ENCODE measurements at regions not wholly inside any gene's neighbourhood (a gene's known extent, or its start where the extent isn't known, plus 50 kb on each side); places are given as distances from the start of the nearest gene placed in this dataset.

DNA sequence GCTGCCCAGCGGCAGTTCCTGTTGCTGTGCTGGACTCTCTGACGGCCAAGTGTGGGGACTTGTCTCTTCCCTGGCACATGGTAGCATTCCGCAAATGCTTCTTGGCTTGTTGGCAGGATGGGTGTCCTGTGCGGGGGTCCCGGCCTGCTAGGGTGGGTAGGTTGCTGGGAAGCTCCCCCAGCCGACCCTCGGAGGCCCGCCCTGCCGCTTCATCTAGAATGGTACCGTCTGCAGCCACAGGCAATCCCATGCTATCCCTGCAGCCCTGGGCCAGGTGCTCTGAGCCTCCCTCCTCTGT is 78.3 kb upstream of the LHX1 start:
- H3K27ac ChIP-seq (ENCODE audit: low read depth in 1 of 2, low read length in 2 of 2): no peak overlapping the region
- H3K27me3 Mint-ChIP-seq (ENCODE audit: low read depth in 3 of 3): peaks cover 4 to 7% (median 4%) of the 10 kb centered on the region in 3 donors
- H2AFZ ChIP-seq (ENCODE audit: insufficient read depth, low read depth, low read length, poor library complexity, severe bottlenecking): no peak overlapping the region
- H3K9me3 ChIP-seq (replicated peaks in 1 of 2; ENCODE audit: control insufficient read depth in 1 of 2, insufficient read depth in 1 of 2, low read length in 2 of 2): no peaks in the 10 kb centered on the region
- DNase-seq: no peak
- H3K4me2 ChIP-seq (replicated peaks; ENCODE audit: extremely low read depth, low read length, poor library complexity, severe bottlenecking): no peak overlapping the region
- H3K36me3 ChIP-seq (replicated peaks in 1 of 2; ENCODE audit: control insufficient read depth in 1 of 2, insufficient read depth in 2 of 2, low read length in 2 of 2): no peaks in the 10 kb centered on the region
- no peak overlapping the region for H3K27ac Mint-ChIP-seq
- no peaks in the 10 kb centered on the region for H3K9me3 Mint-ChIP-seq
- no peaks in the 10 kb centered on the region for H3K27me3 ChIP-seq (ENCODE audit: control insufficient read depth in 2 of 2, insufficient read depth in 2 of 2, low read length in 2 of 2)
- H3K9ac ChIP-seq (ENCODE audit: insufficient read depth, low read length, poor library complexity, severe bottlenecking): no peak overlapping the region
- intact Hi-C loops (cut with micrococcal nuclease): no loop called here
- no peaks in the 10 kb centered on the region for H4K20me1 ChIP-seq (ENCODE audit: insufficient read depth, low read length)
- no peak overlapping the region for H3K4me3 Mint-ChIP-seq
- WGBS (ENCODE audit: insufficient coverage): 94% methylated on average over 6 of the region's 10 CpGs
- H3K4me3 ChIP-seq (replicated peaks in 1 of 3; ENCODE audit: low read depth in 2 of 3, low read length in 3 of 3): no peak overlapping the region
- no peaks in the 10 kb centered on the region for H3K4me1 ChIP-seq (ENCODE audit: control insufficient read depth in 1 of 2, insufficient read depth in 2 of 2, low read length in 2 of 2)
- no peak for TF ChIP-seq CTCF (IDR thresholded peaks at IDR 0.05)
- no peaks in the 10 kb centered on the region for H3K79me2 ChIP-seq (ENCODE audit: insufficient read depth, low read length)
- H3K4me1 Mint-ChIP-seq: no peaks in the 10 kb centered on the region
- H3K36me3 Mint-ChIP-seq: no peaks in the 10 kb centered on the region

DNA sequence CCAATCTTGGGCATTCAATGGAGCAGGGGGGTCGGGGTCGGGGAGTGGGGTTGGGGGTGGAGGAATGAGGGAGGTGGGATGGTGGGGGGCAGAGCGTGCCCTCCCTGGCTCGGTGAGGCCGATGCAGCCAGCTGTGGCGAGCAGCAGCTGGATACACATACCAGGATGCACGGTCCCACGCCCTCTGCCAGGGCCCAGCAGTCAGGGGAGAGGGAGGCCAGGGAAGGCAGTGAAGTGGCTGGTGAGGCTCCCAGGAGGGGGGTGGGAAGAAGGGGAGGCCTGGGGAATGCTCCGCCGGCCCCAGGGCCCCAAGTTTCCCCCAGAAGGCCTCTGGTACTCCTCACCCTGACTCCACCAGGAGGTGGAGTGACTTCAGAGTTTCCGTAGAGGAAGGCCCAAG is 77.6 kb upstream of the LHX1 start:
- no peaks in the 10 kb centered on the region for H3K4me1 ChIP-seq (ENCODE audit: control insufficient read depth in 1 of 2, insufficient read depth in 2 of 2, low read length in 2 of 2)

More for the DNA sequence above, 77.6 kb upstream of the LHX1 start:
- H2AFZ ChIP-seq (ENCODE audit: insufficient read depth, low read depth, low read length, poor library complexity, severe bottlenecking): no peak overlapping the region
- H3K9me3 ChIP-seq (replicated peaks in 1 of 2; ENCODE audit: control insufficient read depth in 1 of 2, insufficient read depth in 1 of 2, low read length in 2 of 2): no peaks in the 10 kb centered on the region
- Mint-ChIP-seq H3K36me3 (no peaks in the 10 kb centered on the region), H3K9me3 (no peaks in the 10 kb centered on the region), H3K4me3 (no peak overlapping the region), H3K27ac (no peak overlapping the region), H3K27me3 (ENCODE audit: low read depth in 3 of 3) (peaks cover 2 to 7% (median 4%) of the 10 kb centered on the region in 3 donors), H3K4me1 (no peaks in the 10 kb centered on the region)
- no peaks in the 10 kb centered on the region for H3K79me2 ChIP-seq (ENCODE audit: insufficient read depth, low read length)
- H3K9ac ChIP-seq (ENCODE audit: insufficient read depth, low read length, poor library complexity, severe bottlenecking): no peak overlapping the region
- no peaks in the 10 kb centered on the region for H3K36me3 ChIP-seq (replicated peaks in 1 of 2; ENCODE audit: control insufficient read depth in 1 of 2, insufficient read depth in 2 of 2, low read length in 2 of 2)
- TF ChIP-seq CTCF (IDR thresholded peaks at IDR 0.05): no peak
- WGBS (ENCODE audit: insufficient coverage): 93% methylated on average over 9 of the region's 11 CpGs
- DNase-seq: no peak
- no peaks in the 10 kb centered on the region for H3K27me3 ChIP-seq (ENCODE audit: control insufficient read depth in 2 of 2, insufficient read depth in 2 of 2, low read length in 2 of 2)
- no peak overlapping the region for H3K27ac ChIP-seq (ENCODE audit: low read depth in 1 of 2, low read length in 2 of 2)
- intact Hi-C loops (cut with micrococcal nuclease): no loop called here
- H3K4me3 ChIP-seq (replicated peaks in 1 of 3; ENCODE audit: low read depth in 2 of 3, low read length in 3 of 3): no peak overlapping the region
- H3K4me2 ChIP-seq (replicated peaks; ENCODE audit: extremely low read depth, low read length, poor library complexity, severe bottlenecking): no peak overlapping the region
- no peaks in the 10 kb centered on the region for H4K20me1 ChIP-seq (ENCODE audit: insufficient read depth, low read length)
